Activated T-cell treated with anti-CD3 and anti-CD28 coated beads, Interleukin-2, amount 50 U/mL, for 1 hour (primary cell): ENCODE measurements at regions not wholly inside any gene's neighbourhood (a gene's known extent, or its start where the extent isn't known, plus 50 kb on each side); places are given as distances from the start of the nearest gene placed in this dataset.

ENCODE experiments used
- DNase-seq: peaks from one replicate; pipeline ENCODE4 v3.0.0-alpha.2; 2020

- no peak for DNase-seq
Observed at GRCh38 chr16:79326549-79326948, 274.0 kb downstream of the MAF start.

GRCh38 chr16:79325226-79325945 is 275.2 kb downstream of the MAF start:
- no peak for DNase-seq

- no peak for DNase-seq
Observed at GRCh38 chr16:79320956-79321355, 279.6 kb downstream of the MAF start.

GRCh38 chr16:79318143-79318899 is 282.2 kb downstream of the MAF start:
- DNase-seq, result no peak

GRCh38 chr16:79317521-79317920 is 283.0 kb downstream of the MAF start:
- no peak for DNase-seq

- no peak for DNase-seq
Observed at GRCh38 chr16:79317026-79317425, 283.5 kb downstream of the MAF start.

GRCh38 chr16:79316004-79316458 is 284.5 kb downstream of the MAF start:
- no peak for DNase-seq

GRCh38 chr16:79312502-79312901 is 288.0 kb downstream of the MAF start:
- no peak for DNase-seq

GRCh38 chr16:79310710-79311109 is 289.8 kb downstream of the MAF start:
- no peak for DNase-seq

GRCh38 chr16:79309606-79310005 is 290.9 kb downstream of the MAF start:
- DNase-seq, result no peak

GRCh38 chr16:79307214-79307613 is 293.3 kb downstream of the MAF start:
- DNase-seq, result no peak

GRCh38 chr16:79305074-79305473 is 295.5 kb downstream of the MAF start:
- DNase-seq, result no peak

- DNase-seq, result no peak
Observed at GRCh38 chr16:79303959-79304387, 296.6 kb downstream of the MAF start.

- no peak for DNase-seq
Observed at GRCh38 chr16:79303206-79303605, 297.3 kb downstream of the MAF start.

GRCh38 chr16:79302731-79303130 is 297.8 kb downstream of the MAF start:
- no peak for DNase-seq

- no peak for DNase-seq
Observed at GRCh38 chr16:79301051-79301450, 299.5 kb downstream of the MAF start.

GRCh38 chr16:79298894-79299799 is 301.4 kb downstream of the MAF start:
- no peak for DNase-seq

GRCh38 chr16:79298476-79298875 is 302.1 kb downstream of the MAF start:
- DNase-seq, result no peak

GRCh38 chr16:79297805-79298204 is 302.7 kb downstream of the MAF start:
- DNase-seq, result no peak

- DNase-seq, result no peak
Observed at GRCh38 chr16:79297296-79297695, 303.2 kb downstream of the MAF start.

GRCh38 chr16:79296491-79296890 is 304.0 kb downstream of the MAF start:
- no peak for DNase-seq

- no peak for DNase-seq
Observed at GRCh38 chr16:79295746-79296145, 304.8 kb downstream of the MAF start.

GRCh38 chr16:79295162-79295561 is 305.4 kb downstream of the MAF start:
- DNase-seq, result no peak
